CD14-positive monocyte (primary cell): ENCODE measurements at regions not wholly inside any gene's neighbourhood (a gene's known extent, or its start where the extent isn't known, plus 50 kb on each side); places are given as distances from the start of the nearest gene placed in this dataset.

Experiments used
- DNase-seq, 3 donors: peaks; one replicate each; pipeline ENCODE4 v3.0.0-alpha.2; 2011 to 2022
- H2AFZ ChIP-seq: 2 replicates; pipeline ENCODE4 v1.6.0; 2012; ENCODE audit warnings: mild to moderate bottlenecking, low read depth, low read length, inconsistent platforms; ENCODE audit not compliant: insufficient read depth, poor library complexity, severe bottlenecking
- H3K27ac ChIP-seq, 2 donors: 1 replicate in 1 of 2; 2 replicates in 1 of 2; pipeline ENCODE4 v1.5.1; 2012 to 2013; ENCODE audit warnings: low read length in 2 of 2, control low read depth in 1 of 2, inconsistent platforms in 1 of 2, low read depth in 1 of 2, mild to moderate bottlenecking in 1 of 2
- H3K27me3 ChIP-seq, 2 donors: one replicate each; pipeline versions ENCODE4 v1.6.0 to v1.6.1; 2011 to 2013; ENCODE audit warnings: low read length in 2 of 2; ENCODE audit not compliant: control insufficient read depth in 2 of 2, insufficient read depth in 2 of 2
- H3K36me3 ChIP-seq, 2 donors: replicated peaks in 1 of 2; 1 replicate in 1 of 2; 2 replicates in 1 of 2; pipeline versions ENCODE4 v1.5.1 to v1.6.1; 2012 to 2013; ENCODE audit warnings: low read length in 2 of 2, control low read depth in 1 of 2, inconsistent platforms in 1 of 2, mild to moderate bottlenecking in 1 of 2; ENCODE audit not compliant: insufficient read depth in 2 of 2, control insufficient read depth in 1 of 2
- H3K4me1 ChIP-seq, 2 donors: 1 replicate in 1 of 2; 2 replicates in 1 of 2; pipeline versions ENCODE4 v1.5.1 to v1.6.1; 2012 to 2013; ENCODE audit warnings: low read length in 2 of 2, control low read depth in 1 of 2, inconsistent platforms in 1 of 2, mild to moderate bottlenecking in 1 of 2, moderate library complexity in 1 of 2; ENCODE audit not compliant: insufficient read depth in 2 of 2, control insufficient read depth in 1 of 2
- H3K4me2 ChIP-seq: replicated peaks from 2 replicates; pipeline ENCODE3; 2012; ENCODE audit warnings: low read length, moderate library complexity, mild to moderate bottlenecking; ENCODE audit not compliant: poor library complexity, severe bottlenecking; ENCODE audit errors: extremely low read depth
- H3K4me3 ChIP-seq, 3 experiments: fragments of 200-600 bp in 1 of 3; sonication (generic) in 1 of 3; replicated peaks in 1 of 3; 1 replicate in 2 of 3; 2 replicates in 1 of 3; pipeline ENCODE4 v1.5.1; 2011 to 2013; ENCODE audit warnings: low read length in 3 of 3, mild to moderate bottlenecking in 3 of 3, control low read depth in 2 of 3, low read depth in 2 of 3, inconsistent platforms in 1 of 3, moderate library complexity in 1 of 3
- H3K79me2 ChIP-seq: 2 replicates; pipeline ENCODE4 v1.6.0; 2012; ENCODE audit warnings: mild to moderate bottlenecking, control low read depth, inconsistent platforms, low read length, moderate library complexity; ENCODE audit not compliant: insufficient read depth
- H3K9ac ChIP-seq: 2 replicates; pipeline ENCODE4 v1.6.0; 2017; ENCODE audit warnings: low read length, mild to moderate bottlenecking; ENCODE audit not compliant: insufficient read depth, poor library complexity, severe bottlenecking
- H3K9me3 ChIP-seq, 2 donors: replicated peaks in 1 of 2; 1 replicate in 1 of 2; 2 replicates in 1 of 2; pipeline versions ENCODE4 v1.5.1 to v1.6.1; 2012 to 2013; ENCODE audit warnings: low read length in 2 of 2, control low read depth in 1 of 2; ENCODE audit not compliant: control insufficient read depth in 1 of 2, insufficient read depth in 1 of 2
- H4K20me1 ChIP-seq: 2 replicates; pipeline ENCODE4 v1.6.0; 2012; ENCODE audit warnings: mild to moderate bottlenecking, low read length, control low read depth, moderate library complexity; ENCODE audit not compliant: insufficient read depth
- H3K27ac Mint-ChIP-seq, 7 donors: one replicate each; pipeline ENCODE4 v1.8.0; 2020; ENCODE audit warnings: mild to moderate bottlenecking in 7 of 7, mixed read lengths in 7 of 7, moderate library complexity in 6 of 7, inconsistent platforms in 2 of 7
- H3K27me3 Mint-ChIP-seq, 3 donors: one replicate each; pipeline ENCODE4 v1.8.0; 2021 to 2022; ENCODE audit warnings: low read depth in 3 of 3, mild to moderate bottlenecking in 3 of 3, mixed read lengths in 3 of 3, moderate library complexity in 3 of 3, inconsistent platforms in 1 of 3
- H3K36me3 Mint-ChIP-seq, 2 donors: one replicate each; pipeline ENCODE4 v1.8.0; 2020; ENCODE audit warnings: mixed read lengths in 2 of 2, inconsistent platforms in 1 of 2, mild to moderate bottlenecking in 1 of 2
- H3K4me1 Mint-ChIP-seq: one replicate; pipeline ENCODE4 v1.8.0; 2020; ENCODE audit warnings: mild to moderate bottlenecking, mixed read lengths
- H3K4me3 Mint-ChIP-seq, 2 donors: one replicate each; pipeline ENCODE4 v1.8.0; 2020; ENCODE audit warnings: mild to moderate bottlenecking in 2 of 2, mixed read lengths in 2 of 2, moderate library complexity in 1 of 2
- H3K9me3 Mint-ChIP-seq, 7 donors: one replicate each; pipeline ENCODE4 v1.8.0; 2020 to 2022; ENCODE audit warnings: mixed read lengths in 7 of 7, mild to moderate bottlenecking in 6 of 7, moderate library complexity in 6 of 7, inconsistent platforms in 2 of 7
- WGBS: methylation state at CpG from one replicate; pipeline ENCODE4 v1.1.5; 2013; ENCODE audit warnings: missing lambda C conversion rate; ENCODE audit not compliant: insufficient coverage; 5-methylcytosine and 5-hydroxymethylcytosine counted together
- intact Hi-C, 2 donors: fragments of 100-400 bp; cut with micrococcal nuclease; formaldehyde crosslinking; loops; one replicate each; pipeline versions ENCODE4 v1.15.0 to v1.15.1; 2023
- TF ChIP-seq, protein P1 (sequence below): fragments of 200-600 bp; IDR thresholded peaks from one replicate; pipeline ENCODE4 v1.8.0; 2022; ENCODE audit warnings: antibody characterized with exemption, mild to moderate bottlenecking

- Histone ChIP-seq H3K9me3 (no peaks in the 10 kb centered on the region), H3K4me3 (no peak overlapping the region), H3K27me3 (no peaks in the 10 kb centered on the region), H3K79me2 (no peaks in the 10 kb centered on the region), H2AFZ (no peak overlapping the region), H4K20me1 (no peaks in the 10 kb centered on the region), H3K27ac (no peak overlapping the region), H3K9ac (no peak overlapping the region), H3K36me3 (no peaks in the 10 kb centered on the region), H3K4me2 (no peak overlapping the region), H3K4me1 (no peaks in the 10 kb centered on the region)
- Mint-ChIP-seq H3K27ac (no peak overlapping the region), H3K4me3 (no peak overlapping the region), H3K9me3 (peaks cover 0 to 3% (median 0%) of the 10 kb centered on the region in 7 donors), H3K4me1 (no peaks in the 10 kb centered on the region), H3K36me3 (no peaks in the 10 kb centered on the region), H3K27me3 (peaks cover 0 to 3% (median 0%) of the 10 kb centered on the region in 3 donors)
- no CpG with 5 or more reads among the region's 3 CpGs for WGBS
- intact Hi-C loops = no loop called here
- DNase-seq = no peak
- TF ChIP-seq, protein P1, sequence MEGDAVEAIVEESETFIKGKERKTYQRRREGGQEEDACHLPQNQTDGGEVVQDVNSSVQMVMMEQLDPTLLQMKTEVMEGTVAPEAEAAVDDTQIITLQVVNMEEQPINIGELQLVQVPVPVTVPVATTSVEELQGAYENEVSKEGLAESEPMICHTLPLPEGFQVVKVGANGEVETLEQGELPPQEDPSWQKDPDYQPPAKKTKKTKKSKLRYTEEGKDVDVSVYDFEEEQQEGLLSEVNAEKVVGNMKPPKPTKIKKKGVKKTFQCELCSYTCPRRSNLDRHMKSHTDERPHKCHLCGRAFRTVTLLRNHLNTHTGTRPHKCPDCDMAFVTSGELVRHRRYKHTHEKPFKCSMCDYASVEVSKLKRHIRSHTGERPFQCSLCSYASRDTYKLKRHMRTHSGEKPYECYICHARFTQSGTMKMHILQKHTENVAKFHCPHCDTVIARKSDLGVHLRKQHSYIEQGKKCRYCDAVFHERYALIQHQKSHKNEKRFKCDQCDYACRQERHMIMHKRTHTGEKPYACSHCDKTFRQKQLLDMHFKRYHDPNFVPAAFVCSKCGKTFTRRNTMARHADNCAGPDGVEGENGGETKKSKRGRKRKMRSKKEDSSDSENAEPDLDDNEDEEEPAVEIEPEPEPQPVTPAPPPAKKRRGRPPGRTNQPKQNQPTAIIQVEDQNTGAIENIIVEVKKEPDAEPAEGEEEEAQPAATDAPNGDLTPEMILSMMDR = no peak
Observed at GRCh38 chr16:9463461-9463860, 372.0 kb downstream of the HAPSTR1 start.

- DNase-seq = no peak
- H3K27me3 Mint-ChIP-seq = peaks cover 0 to 3% (median 2%) of the 10 kb centered on the region in 3 donors
- no peaks in the 10 kb centered on the region for H3K36me3 Mint-ChIP-seq
- H3K36me3 ChIP-seq = no peaks in the 10 kb centered on the region
- H3K27ac Mint-ChIP-seq = no peak overlapping the region
- H3K79me2 ChIP-seq = no peaks in the 10 kb centered on the region
- H3K4me3 Mint-ChIP-seq = no peak overlapping the region
- intact Hi-C loops = no loop called here
- no peaks in the 10 kb centered on the region for H3K4me1 ChIP-seq
- H3K27ac ChIP-seq = no peak overlapping the region
- TF ChIP-seq, protein P1 = no peak
- no peak overlapping the region for H3K4me3 ChIP-seq
- 61% methylated on average over 2 of the region's 4 CpGs for WGBS
- no peak overlapping the region for H3K9ac ChIP-seq
- peaks cover 0 to 3% (median 0%) of the 10 kb centered on the region in 7 donors for H3K9me3 Mint-ChIP-seq
- no peak overlapping the region for H3K4me2 ChIP-seq
- H3K9me3 ChIP-seq = peaks cover 0 to 3% of the 10 kb centered on the region in 2 donors
- no peak overlapping the region for H2AFZ ChIP-seq
- no peaks in the 10 kb centered on the region for H3K4me1 Mint-ChIP-seq
- no peaks in the 10 kb centered on the region for H3K27me3 ChIP-seq
- H4K20me1 ChIP-seq = no peaks in the 10 kb centered on the region
Observed at GRCh38 chr16:9465161-9465560, 373.7 kb downstream of the HAPSTR1 start.
